ENCODE measurements at regions not wholly inside any gene's neighbourhood (a gene's known extent, or its start where the extent isn't known, plus 50 kb on each side); places are given as distances from the start of the nearest gene placed in this dataset.

GRCh38 chr11:134658481-134659225 is 246.6 kb upstream of the B3GAT1 start (continued):
- no peak for TF ChIP-seq CHD7 (IDR thresholded peaks at IDR 0.05; ENCODE audit: insufficient replicate concordance, low read length)
- TF ChIP-seq HDAC6 (IDR thresholded peaks at IDR 0.05; ENCODE audit: low read depth, low read length): no peak
- TF ChIP-seq ATF3 (IDR thresholded peaks at IDR 0.05; ENCODE audit: insufficient read depth, low read depth, low read length): no peak
- no peak for TF ChIP-seq SAP30 (IDR thresholded peaks at IDR 0.05; ENCODE audit: insufficient read depth, insufficient replicate concordance, low read length)
